Pancreas (tissue), 10 donors: ENCODE measurements at regions not wholly inside any gene's neighbourhood (a gene's known extent, or its start where the extent isn't known, plus 50 kb on each side); places are given as distances from the start of the nearest gene placed in this dataset.

Experiments used
- ATAC-seq, 4 donors: fragments of 200-7000 bp; cut with Tn5 transposase; one replicate each; pipeline versions ENCODE4 v1.8.0 to v1.9.1; 2020; ENCODE audit warnings: mild to moderate bottlenecking in 4 of 4, moderate library complexity in 4 of 4
- DNase-seq, 6 donors: peaks; one replicate each; pipeline ENCODE4 v3.0.0-alpha.2; 2020
- FAIRE-seq: peaks from 2 replicates; lab custom pipeline; 2012; peaks lifted over from hg19 to GRCh38; lab: Jason Lieb, UNC
- H3K27ac ChIP-seq, 4 donors: fragments of 200-600 bp; sonication (generic); 1 replicate in 3 of 4; 2 replicates in 1 of 4; pipeline versions ENCODE4 v1.5.0 to v1.8.0; 2020
- H3K27me3 ChIP-seq, 4 donors: fragments of 200-600 bp; one replicate each; pipeline ENCODE4 v1.8.0; 2021
- H3K36me3 ChIP-seq, 3 donors: fragments of 200-600 bp; sonication (generic) in 1 of 3; one replicate each; pipeline versions ENCODE4 v1.5.0 to v1.8.0; 2020 to 2021
- H3K4me1 ChIP-seq, 3 donors: fragments of 200-600 bp; one replicate each; pipeline ENCODE4 v1.8.0; 2021
- H3K4me3 ChIP-seq, 4 donors: fragments of 200-600 bp; sonication (generic) in 2 of 4; one replicate each; pipeline versions ENCODE4 v1.5.0 to v1.8.0; 2020 to 2021
- H3K9me3 ChIP-seq, 4 donors: fragments of 200-600 bp; one replicate each; pipeline ENCODE4 v1.8.0; 2021
- CTCF ChIP-seq, 4 donors: fragments of 200-600 bp; sonication (generic) in 3 of 4; IDR thresholded peaks; one replicate each; pipeline versions ENCODE4 v1.5.0 to v1.8.0; 2021; ENCODE audit warnings: antibody characterized with exemption in 4 of 4
- WGBS, 2 donors: extraction: QIAGEN DNeasy Blood & Tissue Kit; methylation state at CpG; one replicate each; pipeline ENCODE4 v1.1.7; 2013; 5-methylcytosine and 5-hydroxymethylcytosine counted together
- intact Hi-C, 3 donors: fragments of 100-400 bp; cut with DNase I; formaldehyde crosslinking; loops; one replicate each; pipeline versions ENCODE4 v1.11.1 to v1.14.2; 2022
- donor health status: healthy with polysubstance abuse.
- donor health status: DM: no; HTN: no; CAD: no; lungs with moderate emphysema.
- donor health status: DM: no; HTN: no; CAD: no.
- donor health status: control.
- donor health status: control.
- donor health status: Bipolar disorder and iron deficiency.
- donor health status: DM: yes; HTN: yes; CAD: no.
- donor health status: DM: no; HTN: no; CAD: no.
- donor health status: DM: no; HTN: no; CAD: no.
- donor health status: DM: yes; HTN: yes; CAD: no.

GRCh38 chr6:14860774-14861173 lies 385.1 kb upstream of the JARID2 start:
- 53 to 55% methylated on average over 2 of the region's 2 CpGs for WGBS, 2 donors
- Histone ChIP-seq H3K27ac (no peak overlapping the region), H3K27me3 (no peaks in the 10 kb centered on the region), H3K9me3 (no peaks in the 10 kb centered on the region), H3K4me1 (no peaks in the 10 kb centered on the region), H3K36me3 (no peaks in the 10 kb centered on the region), H3K4me3 (no peak overlapping the region)
- no peak for ATAC-seq
- DNase-seq: no peak
- FAIRE-seq: no peak
- intact Hi-C loops: no loop called here
- TF ChIP-seq CTCF (IDR thresholded peaks at IDR 0.05): no peak

GRCh38 chr6:14861491-14861943 lies 384.4 kb upstream of the JARID2 start:
- WGBS, 2 donors: 87 to 89% methylated on average over 4 of the region's 4 CpGs
- TF ChIP-seq CTCF (IDR thresholded peaks at IDR 0.05): no peak
- no peaks in the 10 kb centered on the region for H3K9me3 ChIP-seq
- intact Hi-C loops: no loop called here
- no peaks in the 10 kb centered on the region for H3K27me3 ChIP-seq
- no peaks in the 10 kb centered on the region for H3K4me1 ChIP-seq
- H3K4me3 ChIP-seq: no peak overlapping the region
- no peaks in the 10 kb centered on the region for H3K36me3 ChIP-seq
- no peak overlapping the region for H3K27ac ChIP-seq
- ATAC-seq (no peak), DNase-seq (no peak), FAIRE-seq (no peak)

DNA sequence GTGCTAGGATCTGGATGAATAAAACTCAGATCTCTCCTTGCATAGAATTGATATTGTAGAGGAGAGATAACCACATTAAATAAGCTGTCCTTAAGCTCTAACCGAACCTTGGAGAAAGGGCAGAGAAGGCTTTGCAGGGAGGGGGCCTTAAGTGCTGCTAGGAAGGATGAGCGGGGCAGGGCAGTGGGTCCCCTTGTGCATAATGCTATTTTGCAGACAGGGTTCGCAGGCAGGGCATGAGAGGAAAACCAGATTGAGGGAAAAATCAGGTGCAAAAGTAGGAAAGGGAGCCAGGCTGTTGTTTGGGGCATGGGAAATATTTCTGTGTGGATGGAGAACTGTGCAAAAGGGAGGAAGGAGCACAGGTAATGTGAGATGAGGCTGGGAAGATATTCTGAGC lies 383.0 kb upstream of the JARID2 start:
- intact Hi-C loops: no loop called here
- H3K36me3 ChIP-seq: no peaks in the 10 kb centered on the region
- H3K4me1 ChIP-seq: no peaks in the 10 kb centered on the region
- 74 to 84% methylated on average over 3 of the region's 3 CpGs for WGBS, 2 donors
- H3K4me3 ChIP-seq: no peak overlapping the region
- no peak for TF ChIP-seq CTCF (IDR thresholded peaks at IDR 0.05)
- FAIRE-seq: no peak
- no peak for ATAC-seq
- no peaks in the 10 kb centered on the region for H3K27me3 ChIP-seq
- H3K9me3 ChIP-seq: no peaks in the 10 kb centered on the region
- no peak overlapping the region for H3K27ac ChIP-seq
- no peak for DNase-seq

DNA sequence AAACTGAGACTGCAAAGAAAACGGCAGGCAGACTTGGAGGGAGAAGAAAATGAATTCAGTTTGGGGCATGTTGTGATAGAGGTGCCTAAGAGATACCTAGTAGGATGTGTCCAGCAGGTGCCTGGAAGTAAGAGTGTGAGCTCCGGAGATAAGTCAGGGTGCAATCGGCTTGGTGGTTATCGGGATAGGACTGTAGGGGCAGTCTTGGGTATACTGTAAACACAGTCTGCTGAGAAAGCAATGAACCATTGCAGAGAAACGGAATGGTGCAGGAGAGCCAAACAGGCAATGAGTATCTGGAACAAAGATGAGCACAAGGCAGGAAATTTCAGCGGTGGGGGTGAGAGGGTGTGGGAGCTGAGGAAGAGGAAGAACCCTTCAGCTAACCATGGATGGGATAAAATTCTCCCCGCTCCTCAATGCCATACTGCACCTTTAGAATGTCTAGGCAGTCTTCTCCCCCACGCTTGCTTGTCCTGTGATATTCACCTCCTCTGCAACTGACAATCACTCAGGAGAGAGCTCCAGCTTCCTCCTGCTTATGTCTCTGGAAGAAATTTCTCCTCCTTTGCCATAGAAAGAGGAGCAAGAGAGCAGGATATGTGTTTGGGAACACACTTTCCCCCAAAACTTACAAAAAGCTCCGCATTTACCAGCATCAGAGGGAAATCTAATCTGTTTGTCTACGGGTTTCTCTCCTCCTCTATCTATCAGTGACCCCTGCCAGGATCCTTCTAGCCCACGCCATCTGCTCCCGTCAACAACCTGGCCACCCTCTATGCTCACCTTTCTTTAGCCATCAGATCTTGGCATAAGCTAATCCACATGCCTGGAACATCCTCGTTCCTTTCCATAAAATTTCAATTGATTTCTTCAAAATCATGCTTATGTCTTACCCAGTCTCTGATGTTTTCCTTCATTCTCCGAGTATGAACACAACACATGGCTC lies 381.7 kb upstream of the JARID2 start:
- Histone ChIP-seq H3K4me3 (no peak overlapping the region), H3K4me1 (no peaks in the 10 kb centered on the region), H3K27ac (no peak overlapping the region), H3K9me3 (no peaks in the 10 kb centered on the region), H3K36me3 (no peaks in the 10 kb centered on the region), H3K27me3 (no peaks in the 10 kb centered on the region)
- FAIRE-seq (no peak), DNase-seq (no peak), ATAC-seq (peak in 1 of 4 donors; percentile 37)
- WGBS, 2 donors: 45 to 52% methylated on average over 14 of the region's 14 CpGs
- no peak for TF ChIP-seq CTCF (IDR thresholded peaks at IDR 0.05)
- intact Hi-C loops: no loop called here

DNA sequence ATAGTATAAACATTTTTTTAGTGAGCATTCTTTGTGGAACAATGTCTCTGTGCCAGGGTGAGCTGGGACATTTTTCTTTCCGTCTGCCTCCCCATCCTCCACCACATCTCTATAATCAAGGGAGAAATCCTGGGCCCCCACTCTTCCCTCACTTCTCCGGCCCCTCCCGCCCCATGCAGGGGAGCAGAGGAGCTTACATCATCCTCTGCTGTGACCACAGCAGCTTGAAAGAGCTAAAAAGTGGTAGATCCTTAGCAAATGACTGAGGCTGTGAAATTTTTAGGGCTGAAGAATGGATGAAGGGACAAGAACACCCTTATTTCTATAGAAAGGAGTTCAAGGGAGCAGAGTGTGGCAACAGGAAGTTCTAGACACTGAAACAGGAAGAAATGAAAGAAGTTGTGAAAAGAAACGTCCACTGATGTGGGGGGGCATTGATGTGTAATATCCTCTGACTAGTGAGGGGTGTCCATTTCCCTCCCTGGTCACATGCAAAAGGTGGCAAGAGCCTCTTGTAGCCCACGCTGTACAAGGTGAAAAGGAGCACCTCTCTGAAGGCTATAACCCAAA lies 380.3 kb upstream of the JARID2 start:
- Histone ChIP-seq H3K9me3 (no peaks in the 10 kb centered on the region), H3K4me1 (no peaks in the 10 kb centered on the region), H3K36me3 (no peaks in the 10 kb centered on the region), H3K4me3 (no peak overlapping the region), H3K27me3 (no peaks in the 10 kb centered on the region), H3K27ac (no peak overlapping the region)
- ATAC-seq: no peak
- DNase-seq: no peak
- no peak for TF ChIP-seq CTCF (IDR thresholded peaks at IDR 0.05)
- intact Hi-C loops: no loop called here
- WGBS, 2 donors: 59 to 79% methylated on average over 5 of the region's 5 CpGs
- no peak for FAIRE-seq
